Activated naive CD4-positive, alpha-beta T cell treated with anti-CD3 and anti-CD28 coated beads, Interleukin-2, amount 50 U/mL, for 72 hours (primary cell): ENCODE measurements at regions not wholly inside any gene's neighbourhood (a gene's known extent, or its start where the extent isn't known, plus 50 kb on each side); places are given as distances from the start of the nearest gene placed in this dataset.

Experiments used
- ATAC-seq, 2 donors: fragments of 150-1000 bp; cut with Tn5 transposase; 2 replicates each; pipeline ENCODE4 v1.10.0; 2021; ENCODE audit warnings: mild to moderate bottlenecking in 2 of 2, moderate library complexity in 2 of 2
- DNase-seq, 2 donors: peaks; one replicate each; pipeline ENCODE4 v3.0.0; 2021 to 2022; ENCODE audit warnings: low spot score in 2 of 2
- H3K27ac Mint-ChIP-seq, 2 donors: one replicate each; pipeline ENCODE4 v1.8.0; 2022; ENCODE audit warnings: mild to moderate bottlenecking in 2 of 2, mixed read lengths in 2 of 2
- H3K36me3 Mint-ChIP-seq, 2 donors: one replicate each; pipeline ENCODE4 v1.8.0; 2022; ENCODE audit warnings: mixed read lengths in 2 of 2
- H3K9me3 Mint-ChIP-seq, 2 donors: one replicate each; pipeline ENCODE4 v1.8.0; 2022; ENCODE audit warnings: mixed read lengths in 2 of 2

- peaks cover 20 to 21% of the 10 kb centered on the region in 2 donors for H3K9me3 Mint-ChIP-seq
- ATAC-seq (peak in 1 of 2 donors; percentile 41), DNase-seq (no peak)
- H3K36me3 Mint-ChIP-seq = no peaks in the 10 kb centered on the region
- no peak overlapping the region for H3K27ac Mint-ChIP-seq
Observed at GRCh38 chr11:29293825-29294224, 723.0 kb downstream of the KCNA4 start.

DNA sequence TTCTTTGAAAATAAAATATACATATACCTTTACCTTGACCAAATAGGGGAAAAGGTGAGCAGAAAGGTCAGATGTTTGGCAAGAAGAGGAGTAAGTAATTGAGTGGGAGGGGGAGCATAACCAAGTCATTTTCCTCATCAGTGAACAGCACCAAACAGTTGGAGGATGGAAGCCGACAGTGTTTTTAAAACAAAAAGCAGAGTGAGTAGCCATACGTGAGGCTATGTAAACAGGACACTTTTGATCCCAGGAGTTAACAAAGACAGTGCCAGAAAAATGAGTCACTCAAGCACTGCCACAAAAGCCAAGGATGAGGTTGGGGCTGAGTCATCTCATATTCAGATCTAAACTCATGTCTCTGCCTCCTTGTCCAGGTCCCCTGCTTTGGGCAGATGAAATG lies 734.7 kb downstream of the KCNA4 start:
- ATAC-seq (peak in 1 of 2 donors; percentile 32), DNase-seq (no peak)
- H3K9me3 Mint-ChIP-seq = peaks cover 14 to 17% of the 10 kb centered on the region in 2 donors
- H3K27ac Mint-ChIP-seq = no peak overlapping the region
- H3K36me3 Mint-ChIP-seq = no peaks in the 10 kb centered on the region

DNA sequence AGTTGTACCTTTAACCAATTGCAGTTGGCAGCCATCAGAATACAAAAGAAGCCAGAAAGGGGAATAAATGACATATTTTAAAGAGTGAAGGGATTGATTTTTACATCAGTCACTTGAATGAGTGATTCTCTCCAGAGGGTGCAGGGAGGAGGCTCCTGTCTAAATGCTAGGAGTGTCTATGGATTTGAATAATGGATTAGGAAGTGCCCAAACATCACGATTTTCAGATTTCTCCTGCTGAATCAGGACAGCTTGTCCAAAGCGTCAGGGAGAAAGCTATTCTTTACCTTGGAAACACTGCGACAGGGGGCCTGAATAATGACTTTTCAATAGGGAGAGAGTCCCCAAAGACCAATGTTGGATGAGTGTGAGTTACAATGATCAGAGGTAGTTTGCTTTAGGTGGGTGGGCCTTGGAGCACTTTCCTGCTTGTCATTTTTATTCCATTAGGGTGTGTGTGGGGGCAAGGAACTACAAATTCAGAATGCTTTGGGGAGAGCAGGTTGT lies 735.5 kb downstream of the KCNA4 start:
- Mint-ChIP-seq H3K36me3 (no peaks in the 10 kb centered on the region), H3K27ac (no peak overlapping the region), H3K9me3 (peaks cover 14 to 17% of the 10 kb centered on the region in 2 donors)
- no peak for ATAC-seq
- DNase-seq = no peak

GRCh38 chr11:29280452-29280851 lies 736.4 kb downstream of the KCNA4 start:
- Mint-ChIP-seq H3K36me3 (no peaks in the 10 kb centered on the region), H3K9me3 (peaks cover 20 to 22% of the 10 kb centered on the region in 2 donors), H3K27ac (no peak overlapping the region)
- ATAC-seq (no peak), DNase-seq (no peak)

DNA sequence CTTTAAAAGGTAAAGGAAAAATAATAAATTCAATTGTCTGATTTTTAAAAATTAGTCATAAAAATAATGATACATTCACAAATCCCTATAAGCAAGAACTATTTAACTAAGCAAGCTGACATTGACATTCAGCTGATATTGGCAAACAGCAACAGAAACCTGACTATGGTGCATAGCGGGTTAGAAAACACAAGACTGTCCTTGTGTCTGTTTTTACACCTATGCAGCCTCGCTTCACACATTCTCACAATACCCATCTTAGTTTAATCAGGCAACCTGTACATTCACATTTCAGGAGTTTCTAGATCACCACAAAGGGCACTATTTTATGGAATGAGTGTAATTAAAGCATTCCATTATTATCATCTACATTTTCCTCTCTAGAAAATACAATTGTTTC lies 737.1 kb downstream of the KCNA4 start:
- Mint-ChIP-seq H3K27ac (no peak overlapping the region), H3K9me3 (peaks cover 20 to 22% of the 10 kb centered on the region in 2 donors), H3K36me3 (no peaks in the 10 kb centered on the region)
- DNase-seq = no peak
- no peak for ATAC-seq

- no peaks in the 10 kb centered on the region for H3K36me3 Mint-ChIP-seq
- ATAC-seq = no peak
- H3K27ac Mint-ChIP-seq = no peak overlapping the region
- no peak for DNase-seq
- peaks cover 6 to 8% of the 10 kb centered on the region in 2 donors for H3K9me3 Mint-ChIP-seq
Observed at GRCh38 chr11:29272019-29272654, 744.7 kb downstream of the KCNA4 start.

DNA sequence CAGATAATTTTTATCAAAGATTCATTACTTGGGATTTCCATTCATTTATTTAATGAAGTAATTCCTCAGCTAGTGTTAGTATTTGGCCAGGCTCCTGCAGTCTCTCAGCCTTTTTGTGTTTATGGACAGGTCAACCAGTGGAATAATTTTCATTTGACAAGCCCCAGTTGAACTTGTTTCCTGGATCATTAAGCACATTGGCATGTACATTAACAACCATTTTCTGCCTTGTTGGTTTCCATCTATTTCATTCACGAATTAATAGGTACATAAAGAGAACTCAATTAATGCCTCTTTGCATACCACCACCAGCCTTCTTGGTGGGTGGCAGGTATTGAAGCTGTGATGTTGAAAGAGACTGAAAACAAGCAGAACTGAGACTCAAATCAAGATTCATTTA lies 745.2 kb downstream of the KCNA4 start:
- Mint-ChIP-seq H3K9me3 (peaks cover 6 to 8% of the 10 kb centered on the region in 2 donors), H3K27ac (no peak overlapping the region), H3K36me3 (no peaks in the 10 kb centered on the region)
- DNase-seq = no peak
- no peak for ATAC-seq

GRCh38 chr11:29268733-29269132 lies 748.1 kb downstream of the KCNA4 start:
- H3K9me3 Mint-ChIP-seq = no peaks in the 10 kb centered on the region
- H3K36me3 Mint-ChIP-seq = no peaks in the 10 kb centered on the region
- H3K27ac Mint-ChIP-seq = no peak overlapping the region
- DNase-seq = no peak
- no peak for ATAC-seq

GRCh38 chr11:29265792-29266191 lies 751.0 kb downstream of the KCNA4 start:
- Mint-ChIP-seq H3K36me3 (no peaks in the 10 kb centered on the region), H3K27ac (no peak overlapping the region), H3K9me3 (peaks cover 4 to 5% of the 10 kb centered on the region in 2 donors)
- DNase-seq = no peak
- no peak for ATAC-seq

- Mint-ChIP-seq H3K27ac (no peak overlapping the region), H3K36me3 (no peaks in the 10 kb centered on the region), H3K9me3 (peaks cover 4 to 5% of the 10 kb centered on the region in 2 donors)
- DNase-seq = no peak
- no peak for ATAC-seq
Observed at GRCh38 chr11:29265381-29265780, 751.4 kb downstream of the KCNA4 start.

- ATAC-seq (no peak), DNase-seq (no peak)
- Mint-ChIP-seq H3K9me3 (peaks cover 8 to 13% of the 10 kb centered on the region in 2 donors), H3K27ac (no peak overlapping the region), H3K36me3 (no peaks in the 10 kb centered on the region)
Observed at GRCh38 chr11:29263971-29264682, 752.7 kb downstream of the KCNA4 start.

DNA sequence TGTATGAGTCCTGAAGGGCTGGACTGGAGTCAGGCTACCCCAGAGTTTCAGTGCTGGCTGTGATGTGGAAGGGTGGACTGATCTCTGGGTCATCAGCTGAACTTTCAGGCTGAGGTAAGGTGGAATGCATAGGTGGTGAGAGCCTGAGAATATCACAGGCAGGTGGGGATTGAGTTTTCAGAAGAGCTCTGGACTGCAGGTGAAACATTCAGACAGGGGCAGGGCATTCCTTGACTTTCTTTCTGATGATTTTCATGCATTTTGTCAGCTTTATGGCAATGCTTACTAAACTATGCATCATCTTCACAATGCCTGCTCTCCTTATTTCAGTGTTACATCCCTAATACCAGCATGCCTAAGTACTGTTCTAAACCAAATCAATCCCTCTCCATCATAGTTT lies 755.0 kb downstream of the KCNA4 start:
- H3K9me3 Mint-ChIP-seq = peaks cover 17 to 21% of the 10 kb centered on the region in 2 donors
- ATAC-seq (no peak), DNase-seq (no peak)
- no peak overlapping the region for H3K27ac Mint-ChIP-seq
- no peaks in the 10 kb centered on the region for H3K36me3 Mint-ChIP-seq

DNA sequence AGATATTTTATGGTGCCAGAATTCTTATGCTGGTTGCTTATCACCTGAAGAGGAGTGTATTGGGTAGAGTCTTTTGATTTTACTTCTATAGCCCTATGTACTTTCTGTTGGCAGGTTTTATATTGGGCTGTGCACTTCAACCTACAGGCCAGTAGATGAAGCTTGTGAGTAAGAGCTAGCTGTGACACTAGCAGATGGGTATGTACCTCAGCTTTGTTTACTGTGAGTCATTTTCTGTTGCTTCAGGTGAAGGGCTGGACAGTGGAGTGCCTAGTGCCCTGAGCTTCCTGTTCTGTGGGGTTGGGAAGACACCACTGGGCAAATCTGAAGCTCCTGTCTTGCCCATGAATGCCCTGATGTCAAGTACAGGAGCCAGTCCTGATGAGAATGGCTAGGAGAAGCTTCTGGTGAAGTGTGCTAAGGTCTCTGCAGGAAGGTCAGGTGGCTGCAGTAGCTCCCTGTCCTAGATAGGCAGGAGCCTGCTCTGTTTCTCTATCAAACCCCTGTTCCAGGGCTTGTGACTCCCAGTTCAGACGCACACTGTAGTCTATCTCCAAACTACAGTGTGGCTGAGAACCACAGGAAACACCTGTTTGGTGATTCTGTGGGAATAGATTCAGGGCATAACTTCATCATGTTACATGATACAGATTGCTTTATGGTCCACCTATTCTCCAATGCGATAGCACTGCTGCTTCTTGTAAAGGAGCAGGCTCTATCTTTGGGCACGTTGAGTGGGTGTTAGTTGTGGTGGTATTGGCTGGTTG lies 755.7 kb downstream of the KCNA4 start:
- H3K9me3 Mint-ChIP-seq = peaks cover 19 to 21% of the 10 kb centered on the region in 2 donors
- H3K36me3 Mint-ChIP-seq = no peaks in the 10 kb centered on the region
- no peak for ATAC-seq
- DNase-seq = no peak
- no peak overlapping the region for H3K27ac Mint-ChIP-seq

GRCh38 chr11:29258411-29258810 lies 758.4 kb downstream of the KCNA4 start:
- H3K9me3 Mint-ChIP-seq = peaks cover 21 to 24% of the 10 kb centered on the region in 2 donors
- H3K36me3 Mint-ChIP-seq = no peaks in the 10 kb centered on the region
- H3K27ac Mint-ChIP-seq = no peak overlapping the region
- ATAC-seq (no peak), DNase-seq (no peak)

DNA sequence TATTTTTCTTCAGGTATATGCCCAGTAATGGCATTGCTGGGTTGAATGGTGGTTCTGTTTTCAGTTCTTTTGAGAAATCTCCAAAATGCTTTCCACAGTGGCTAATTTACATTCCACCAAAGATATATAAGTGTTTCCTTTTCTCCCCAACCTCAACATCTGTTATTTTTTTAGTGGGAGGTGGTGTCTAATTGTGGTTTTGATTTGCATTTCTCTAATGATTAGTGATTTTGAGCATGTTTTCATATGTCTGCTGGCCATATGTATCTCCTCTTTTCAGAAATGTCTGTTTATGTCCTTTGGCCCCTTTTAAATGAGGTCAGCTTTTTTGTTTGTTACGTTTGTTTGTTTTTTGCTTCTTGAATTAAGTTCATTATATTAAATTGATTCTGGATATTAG lies 760.2 kb downstream of the KCNA4 start:
- ATAC-seq (no peak), DNase-seq (no peak)
- peaks cover 18 to 30% of the 10 kb centered on the region in 2 donors for H3K9me3 Mint-ChIP-seq
- no peaks in the 10 kb centered on the region for H3K36me3 Mint-ChIP-seq
- no peak overlapping the region for H3K27ac Mint-ChIP-seq

DNA sequence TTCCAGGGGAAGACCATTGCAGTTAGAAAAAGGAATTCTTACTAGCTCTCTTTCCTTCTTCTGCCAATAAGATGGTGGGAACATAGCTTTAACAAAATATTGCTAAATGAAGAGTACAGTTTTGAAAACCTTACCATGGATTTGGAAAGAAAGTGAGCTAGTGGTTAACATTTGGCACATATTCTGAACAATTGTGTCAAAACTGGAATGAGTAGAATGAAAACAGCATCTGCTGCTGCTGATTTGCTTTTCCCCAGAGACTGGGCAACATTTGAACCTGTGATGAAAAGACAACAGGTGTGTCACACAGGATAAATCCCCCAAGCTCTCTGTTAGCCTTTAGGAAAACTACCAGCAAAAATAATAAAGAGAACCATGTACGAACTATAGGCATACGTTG lies 761.4 kb downstream of the KCNA4 start:
- DNase-seq (no peak), ATAC-seq (no peak)
- no peak overlapping the region for H3K27ac Mint-ChIP-seq
- peaks cover 15 to 30% of the 10 kb centered on the region in 2 donors for H3K9me3 Mint-ChIP-seq
- no peaks in the 10 kb centered on the region for H3K36me3 Mint-ChIP-seq

- DNase-seq (no peak), ATAC-seq (no peak)
- H3K36me3 Mint-ChIP-seq = no peaks in the 10 kb centered on the region
- H3K27ac Mint-ChIP-seq = no peak overlapping the region
- H3K9me3 Mint-ChIP-seq = peaks cover 13 to 23% of the 10 kb centered on the region in 2 donors
Observed at GRCh38 chr11:29251738-29252137, 765.1 kb downstream of the KCNA4 start.
